Stimulated activated memory B cell treated with anti-CD40 and anti-IgM and Interleukin-4, amounts not matched to agents 10 μg/mL and 1 μg/mL and 100 μg/mL, for 72 hours (primary cell): ENCODE measurements at regions not wholly inside any gene's neighbourhood (a gene's known extent, or its start where the extent isn't known, plus 50 kb on each side); places are given as distances from the start of the nearest gene placed in this dataset.

Experiments
- ATAC-seq: fragments of 150-1000 bp; cut with Tn5 transposase; 2 replicates; pipeline ENCODE4 v1.10.0; 2021
- H3K27ac Mint-ChIP-seq: one replicate; pipeline ENCODE4 v1.8.0; 2022; ENCODE audit warnings: mild to moderate bottlenecking, mixed read lengths
- H3K27me3 Mint-ChIP-seq: one replicate; pipeline ENCODE4 v1.8.0; 2022; ENCODE audit warnings: mixed read lengths
- H3K36me3 Mint-ChIP-seq: one replicate; pipeline ENCODE4 v1.8.0; 2022; ENCODE audit warnings: mixed read lengths
- H3K4me1 Mint-ChIP-seq: one replicate; pipeline ENCODE4 v1.8.0; 2022; ENCODE audit warnings: mixed read lengths
- H3K4me3 Mint-ChIP-seq: one replicate; pipeline ENCODE4 v1.8.0; 2022; ENCODE audit warnings: mild to moderate bottlenecking, moderate library complexity, mixed read lengths
- H3K9me3 Mint-ChIP-seq: one replicate; pipeline ENCODE4 v1.8.0; 2022; ENCODE audit warnings: mixed read lengths

DNA sequence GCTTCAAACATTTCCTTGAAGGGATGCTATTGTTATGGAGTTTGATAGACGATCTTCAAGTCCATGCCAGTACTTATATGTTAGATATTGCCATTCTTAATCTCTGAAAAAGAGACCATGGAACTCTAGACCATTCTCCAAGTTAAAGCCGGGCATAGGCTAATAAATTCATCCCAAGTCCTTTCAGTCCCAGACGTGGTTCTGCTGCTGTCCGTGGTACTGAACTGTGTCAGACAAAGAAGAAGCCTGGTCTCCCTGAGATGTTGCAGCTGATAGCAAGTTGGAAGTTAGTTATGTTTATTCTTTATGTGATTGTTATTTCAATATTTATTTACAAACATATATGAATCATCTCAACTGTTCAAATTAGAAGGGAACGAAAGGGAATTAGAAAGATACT is 158.7 kb downstream of the NMUR2 start:
- Mint-ChIP-seq H3K4me3 (no peak overlapping the region), H3K9me3 (peaks cover 5% of the 10 kb centered on the region), H3K27ac (no peak overlapping the region), H3K27me3 (no peaks in the 10 kb centered on the region), H3K4me1 (no peaks in the 10 kb centered on the region), H3K36me3 (no peaks in the 10 kb centered on the region)
- no peak for ATAC-seq

DNA sequence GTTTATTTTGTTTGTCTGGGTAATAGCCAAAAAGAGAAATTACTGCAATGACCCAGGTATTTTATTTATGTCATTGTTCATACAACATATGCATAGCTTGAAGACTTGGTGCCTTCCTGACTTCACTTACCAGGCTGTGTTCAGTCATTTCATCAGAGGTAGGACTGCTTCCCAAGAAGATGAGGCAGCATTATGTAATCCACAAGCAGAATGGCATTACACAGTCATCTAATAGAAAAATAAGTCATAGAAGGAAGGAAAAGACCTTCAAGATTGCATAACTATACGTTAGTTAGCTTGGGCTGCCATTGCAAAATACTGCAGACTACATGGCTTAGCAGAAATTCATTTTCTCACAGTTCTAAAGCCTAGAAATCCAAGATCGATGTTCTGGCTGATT is 167.5 kb downstream of the NMUR2 start:
- Mint-ChIP-seq H3K36me3 (no peaks in the 10 kb centered on the region), H3K4me3 (no peak overlapping the region), H3K9me3 (peaks cover 3% of the 10 kb centered on the region), H3K4me1 (no peaks in the 10 kb centered on the region), H3K27me3 (no peaks in the 10 kb centered on the region), H3K27ac (no peak overlapping the region)
- no peak for ATAC-seq

DNA sequence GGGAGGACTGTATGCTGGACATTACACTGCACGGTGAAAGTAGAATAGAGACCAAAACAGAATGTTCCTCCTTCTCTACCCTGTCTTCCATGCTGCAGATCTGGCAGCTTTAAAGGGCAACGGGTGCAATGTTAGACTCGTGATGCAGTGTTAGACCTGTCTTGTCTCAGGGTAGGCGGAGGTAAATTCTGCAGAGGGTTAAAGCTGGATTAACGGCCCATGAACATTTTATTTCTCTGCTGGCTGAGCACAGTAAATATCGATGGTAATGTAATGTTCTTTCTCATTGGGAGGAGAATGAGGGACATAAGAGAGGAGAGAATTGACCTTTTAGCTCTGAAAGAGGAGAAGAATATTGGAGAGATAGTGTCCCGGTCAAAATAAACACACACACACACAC is 178.9 kb downstream of the NMUR2 start:
- Mint-ChIP-seq H3K27me3 (peaks cover 30% of the 10 kb centered on the region), H3K36me3 (no peaks in the 10 kb centered on the region), H3K9me3 (peaks cover 2% of the 10 kb centered on the region), H3K4me3 (no peak overlapping the region), H3K27ac (no peak overlapping the region), H3K4me1 (no peaks in the 10 kb centered on the region)
- no peak for ATAC-seq

DNA sequence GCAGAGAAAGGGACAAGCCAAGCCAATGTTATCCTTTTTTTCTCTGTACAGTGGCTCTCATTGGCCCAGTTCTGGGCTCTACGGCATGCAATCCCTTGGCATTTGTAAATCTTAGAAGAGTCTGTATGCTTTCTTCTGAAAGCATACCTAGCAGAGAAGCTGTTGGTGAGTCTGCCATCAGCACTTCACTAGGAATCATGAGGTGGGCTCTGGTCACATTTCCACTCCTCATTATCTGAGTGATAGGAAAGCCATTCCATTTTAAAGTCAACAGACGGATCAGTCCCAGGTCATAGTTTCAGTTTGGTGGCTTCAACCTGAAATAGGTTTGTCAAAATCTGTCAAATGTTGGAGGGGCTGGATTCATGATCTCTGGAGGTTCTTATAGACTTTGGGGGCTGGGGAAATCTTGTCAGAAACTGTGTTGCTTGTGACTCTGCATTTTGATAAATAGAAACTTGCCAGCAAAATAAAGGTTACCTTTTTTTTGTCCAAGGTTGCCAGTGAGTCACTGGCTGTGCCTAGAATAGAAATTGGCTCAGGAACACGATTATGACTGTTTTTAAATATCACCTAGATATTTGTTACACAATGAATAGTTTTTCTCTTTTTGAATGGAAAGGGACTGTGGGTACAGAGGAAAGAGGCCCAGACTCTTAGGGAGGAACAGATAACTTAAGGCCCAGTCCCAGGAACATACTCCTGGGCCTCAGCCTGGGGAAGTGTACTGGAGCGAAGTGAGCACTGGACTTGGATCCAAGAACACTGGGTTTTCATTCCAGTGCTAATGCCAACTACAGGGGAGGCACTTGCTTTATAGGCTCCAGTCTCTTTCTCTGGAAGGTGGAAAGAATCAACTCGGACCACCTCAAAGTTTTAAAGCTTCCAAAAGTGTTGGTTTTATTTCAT is 183.1 kb downstream of the NMUR2 start:
- no peak for ATAC-seq
- Mint-ChIP-seq H3K36me3 (no peaks in the 10 kb centered on the region), H3K4me1 (no peaks in the 10 kb centered on the region), H3K9me3 (peaks cover 2% of the 10 kb centered on the region), H3K27me3 (peaks cover 27% of the 10 kb centered on the region), H3K4me3 (no peak overlapping the region), H3K27ac (no peak overlapping the region)

DNA sequence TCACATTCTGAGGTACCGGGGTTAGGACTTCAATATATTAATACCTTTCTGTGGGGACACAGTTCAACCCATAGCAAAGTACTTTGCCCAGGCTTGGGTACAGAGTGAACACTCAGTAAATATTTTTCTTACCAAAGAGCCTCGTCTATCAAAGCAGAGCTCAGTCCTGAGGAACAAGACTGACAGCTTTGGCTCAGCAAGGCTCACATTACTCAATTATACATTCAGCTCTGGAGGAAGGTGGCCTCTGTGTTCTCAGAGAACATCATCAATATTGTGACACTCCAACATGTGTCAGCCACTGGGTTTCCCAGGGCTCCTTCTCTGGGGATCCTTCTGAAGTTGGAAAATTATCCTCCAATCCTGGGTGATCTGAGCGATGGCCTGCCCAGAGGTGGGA is 186.4 kb downstream of the NMUR2 start:
- Mint-ChIP-seq H3K4me3 (no peak overlapping the region), H3K9me3 (peaks cover 4% of the 10 kb centered on the region), H3K27ac (no peak overlapping the region), H3K36me3 (no peaks in the 10 kb centered on the region), H3K4me1 (no peaks in the 10 kb centered on the region), H3K27me3 (no peaks in the 10 kb centered on the region)
- no peak for ATAC-seq

DNA sequence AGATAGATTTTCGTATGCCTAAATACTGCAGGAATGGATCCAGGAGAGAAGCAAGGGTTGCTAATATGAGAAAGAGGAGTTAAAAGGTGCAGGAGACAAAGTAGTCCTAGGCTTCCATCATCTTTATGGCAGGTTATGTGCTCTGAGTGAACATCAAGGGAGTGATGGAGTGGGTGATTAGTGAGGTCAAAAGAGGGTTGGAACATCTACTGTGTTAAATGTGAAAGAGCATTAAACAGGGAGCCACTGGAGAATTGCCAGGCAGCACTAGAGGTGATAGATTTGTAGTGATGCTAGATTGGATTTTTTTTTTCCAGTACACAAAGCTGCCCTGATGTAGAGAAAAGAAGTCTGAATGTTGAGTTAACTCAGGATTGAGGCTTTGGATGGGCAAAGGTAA is 199.3 kb downstream of the NMUR2 start:
- H3K27ac Mint-ChIP-seq, result no peak overlapping the region
- no peak overlapping the region for H3K4me3 Mint-ChIP-seq
- H3K4me1 Mint-ChIP-seq, result no peaks in the 10 kb centered on the region
- H3K9me3 Mint-ChIP-seq, result no peaks in the 10 kb centered on the region
- H3K36me3 Mint-ChIP-seq, result no peaks in the 10 kb centered on the region
- no peak for ATAC-seq
- H3K27me3 Mint-ChIP-seq, result no peaks in the 10 kb centered on the region

DNA sequence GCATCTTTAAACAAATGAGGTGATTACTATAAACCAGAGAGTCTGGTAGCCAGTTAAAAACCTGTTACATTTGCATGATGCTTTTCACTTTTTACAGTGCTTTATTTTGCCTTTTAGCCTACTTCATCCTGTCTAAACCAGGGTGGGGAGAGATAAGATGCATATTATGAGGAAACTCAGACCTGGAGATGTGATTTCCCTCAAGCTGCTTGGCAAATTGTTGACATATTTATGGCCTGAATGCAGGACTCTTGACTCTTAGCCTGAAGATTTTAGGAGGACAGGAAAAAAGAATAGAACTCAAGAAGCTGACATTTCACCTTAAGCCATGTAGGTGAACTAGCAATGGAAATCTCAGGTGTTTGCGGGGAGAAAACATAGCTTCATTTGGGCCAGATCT is 202.8 kb downstream of the NMUR2 start:
- Mint-ChIP-seq H3K4me3 (no peak overlapping the region), H3K27me3 (peaks cover 22% of the 10 kb centered on the region), H3K36me3 (no peaks in the 10 kb centered on the region), H3K4me1 (no peaks in the 10 kb centered on the region), H3K9me3 (no peaks in the 10 kb centered on the region), H3K27ac (no peak overlapping the region)
- no peak for ATAC-seq

DNA sequence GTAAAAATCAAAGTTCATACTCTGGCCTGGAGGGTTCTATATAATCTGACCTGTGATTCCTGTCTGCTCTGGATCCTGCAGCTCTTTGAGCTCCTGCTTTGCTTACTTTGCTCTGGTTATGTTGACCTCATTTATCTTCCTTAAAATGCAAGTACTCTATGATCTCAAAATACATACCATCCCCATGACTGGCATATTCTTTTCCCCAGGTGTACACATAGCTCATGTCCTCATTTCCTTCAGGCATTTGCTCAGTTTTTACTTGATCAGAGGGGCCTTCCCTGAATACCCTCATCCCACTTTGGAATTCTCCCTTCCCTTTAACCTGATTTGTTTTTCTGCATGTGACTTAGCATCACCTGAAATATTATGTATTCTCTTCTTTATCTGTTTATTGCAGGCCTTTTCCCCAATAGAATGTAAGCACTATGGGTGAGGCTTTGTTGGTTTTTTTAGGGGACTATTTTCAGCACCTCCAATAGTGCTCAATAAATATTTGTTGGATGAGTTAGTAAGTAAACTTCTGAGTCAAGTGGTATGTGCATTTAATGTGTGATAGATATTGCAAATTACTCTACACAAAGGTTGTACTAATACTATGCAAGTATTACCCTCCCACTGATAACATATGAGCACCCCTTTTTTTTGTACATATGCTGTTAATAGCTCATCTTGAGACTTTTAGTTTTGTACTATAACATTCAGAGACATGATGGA is 211.5 kb downstream of the NMUR2 start:
- peaks cover 20% of the 10 kb centered on the region for H3K27me3 Mint-ChIP-seq
- no peak for ATAC-seq
- H3K4me3 Mint-ChIP-seq, result no peak overlapping the region
- H3K9me3 Mint-ChIP-seq, result peaks cover 8% of the 10 kb centered on the region
- H3K36me3 Mint-ChIP-seq, result no peaks in the 10 kb centered on the region
- no peaks in the 10 kb centered on the region for H3K4me1 Mint-ChIP-seq
- no peak overlapping the region for H3K27ac Mint-ChIP-seq

DNA sequence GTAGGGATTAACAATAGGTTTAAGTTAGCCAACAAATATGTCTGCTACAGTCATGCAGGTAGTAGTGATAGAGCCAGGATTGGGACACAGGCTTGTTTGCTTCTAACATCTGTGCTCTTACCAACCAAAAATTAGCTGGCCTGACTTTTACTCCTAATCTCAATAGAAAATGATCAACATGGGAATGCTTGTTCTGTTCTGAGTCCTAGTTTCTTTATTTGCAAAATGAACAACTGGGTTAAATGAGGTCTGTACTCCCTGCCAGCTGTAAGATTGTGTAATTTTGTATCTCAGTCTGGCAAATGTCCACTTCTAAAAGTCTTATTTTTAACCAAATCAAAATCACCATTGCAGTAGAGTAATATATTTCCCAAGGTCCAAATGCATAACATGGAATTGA is 216.8 kb downstream of the NMUR2 start:
- Mint-ChIP-seq H3K27ac (no peak overlapping the region), H3K27me3 (peaks cover 17% of the 10 kb centered on the region), H3K9me3 (peaks cover 8% of the 10 kb centered on the region), H3K4me1 (no peaks in the 10 kb centered on the region), H3K36me3 (no peaks in the 10 kb centered on the region), H3K4me3 (no peak overlapping the region)
- no peak for ATAC-seq

DNA sequence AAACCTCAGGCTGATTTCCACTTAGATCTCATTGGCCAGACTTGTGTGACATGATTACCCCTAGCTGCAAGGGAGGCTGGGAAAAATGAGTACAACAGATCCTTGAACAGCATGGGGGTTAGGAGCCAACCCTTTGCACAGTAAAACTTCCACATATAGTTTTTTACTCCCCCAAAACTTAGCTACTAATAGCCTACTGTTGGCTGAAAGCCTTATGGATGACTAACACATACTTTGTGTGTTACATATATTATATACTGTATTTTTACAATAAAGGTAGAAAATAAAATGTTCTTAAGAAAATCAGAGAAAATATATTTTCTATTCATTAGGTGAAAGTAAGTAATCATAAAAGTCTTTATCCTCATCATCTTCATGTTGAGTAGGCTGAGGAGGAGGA is 217.4 kb downstream of the NMUR2 start:
- H3K27me3 Mint-ChIP-seq, result peaks cover 16% of the 10 kb centered on the region
- H3K4me3 Mint-ChIP-seq, result no peak overlapping the region
- no peak overlapping the region for H3K27ac Mint-ChIP-seq
- peaks cover 3% of the 10 kb centered on the region for H3K9me3 Mint-ChIP-seq
- ATAC-seq, result no peak
- H3K4me1 Mint-ChIP-seq, result no peaks in the 10 kb centered on the region
- no peaks in the 10 kb centered on the region for H3K36me3 Mint-ChIP-seq

DNA sequence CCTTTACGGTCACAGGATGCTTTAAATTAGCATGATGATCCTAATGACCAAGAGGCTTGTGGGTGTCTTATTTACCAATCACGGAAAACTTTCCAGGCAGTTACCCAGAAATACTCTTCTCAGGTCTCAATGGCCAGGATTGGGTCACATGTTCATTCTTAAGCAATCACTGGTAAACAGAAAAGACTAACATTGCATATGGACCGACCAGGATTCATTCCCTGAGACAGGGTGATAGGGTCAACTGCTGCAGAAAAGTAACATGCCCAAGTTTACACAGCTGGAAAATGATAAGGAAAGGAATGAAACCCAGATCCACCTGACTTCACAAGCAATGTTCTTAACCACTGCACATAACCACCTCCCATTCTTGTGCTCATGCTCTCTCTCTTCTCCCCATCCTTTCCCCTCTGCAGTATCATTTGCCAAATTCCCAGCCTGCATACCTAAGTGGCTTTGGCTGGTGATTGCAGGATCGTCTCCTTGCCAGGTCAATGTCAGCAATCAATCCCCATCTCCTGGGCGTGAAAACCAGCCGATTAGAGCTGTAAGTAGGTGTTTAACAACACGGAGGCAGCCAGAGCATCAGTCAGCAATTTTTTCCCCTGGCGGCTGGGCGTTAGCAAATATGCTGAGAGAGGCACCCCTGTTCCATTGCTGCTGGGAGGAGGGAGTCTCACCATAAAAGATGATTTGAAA is 219.4 kb downstream of the NMUR2 start:
- Mint-ChIP-seq H3K36me3 (no peaks in the 10 kb centered on the region), H3K4me1 (no peaks in the 10 kb centered on the region), H3K27me3 (peaks cover 16% of the 10 kb centered on the region), H3K4me3 (no peak overlapping the region), H3K9me3 (peaks cover 9% of the 10 kb centered on the region), H3K27ac (no peak overlapping the region)
- no peak for ATAC-seq

DNA sequence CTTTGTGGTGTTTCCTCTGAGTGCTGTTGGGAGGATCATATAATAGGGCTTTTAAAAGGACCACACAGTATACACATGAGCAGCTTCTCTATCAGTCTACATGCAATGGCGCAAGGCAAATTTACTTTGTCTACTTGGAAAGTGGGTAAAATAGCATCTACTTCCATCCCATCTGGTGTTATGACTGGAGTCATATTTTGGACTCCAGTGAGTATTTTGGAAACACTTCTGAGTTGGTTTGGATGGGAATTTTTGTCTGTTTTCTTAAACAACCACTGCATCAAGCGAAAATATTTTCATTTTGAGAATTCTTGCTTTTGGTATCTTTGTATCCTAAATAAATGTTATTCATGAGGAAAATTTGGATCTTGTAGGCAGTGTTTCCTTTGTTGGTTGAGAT is 220.8 kb downstream of the NMUR2 start:
- H3K9me3 Mint-ChIP-seq, result peaks cover 11% of the 10 kb centered on the region
- no peak overlapping the region for H3K27ac Mint-ChIP-seq
- peaks cover 16% of the 10 kb centered on the region for H3K27me3 Mint-ChIP-seq
- H3K4me3 Mint-ChIP-seq, result no peak overlapping the region
- no peaks in the 10 kb centered on the region for H3K4me1 Mint-ChIP-seq
- H3K36me3 Mint-ChIP-seq, result no peaks in the 10 kb centered on the region
- no peak for ATAC-seq

DNA sequence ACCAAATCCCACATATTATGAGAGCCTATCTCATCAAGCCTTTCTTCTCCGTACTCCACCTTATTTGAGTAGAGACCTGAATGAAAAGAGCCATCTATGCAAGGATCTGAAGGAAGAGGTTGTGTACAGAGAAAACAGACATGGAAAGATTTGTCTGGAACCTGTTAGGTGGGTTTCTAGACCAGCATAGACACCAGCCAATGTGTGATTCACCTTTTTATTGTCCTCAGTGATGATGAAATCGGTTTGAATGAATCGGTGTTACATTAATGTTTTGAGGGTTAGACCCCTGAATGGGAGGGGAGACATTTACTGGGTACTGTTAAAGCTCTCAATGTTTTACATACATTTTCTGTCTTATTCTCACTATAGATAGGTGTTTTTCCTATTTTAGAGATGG is 223.6 kb downstream of the NMUR2 start:
- Mint-ChIP-seq H3K9me3 (peaks cover 11% of the 10 kb centered on the region), H3K4me3 (no peak overlapping the region), H3K27ac (no peak overlapping the region), H3K36me3 (no peaks in the 10 kb centered on the region), H3K27me3 (peaks cover 16% of the 10 kb centered on the region), H3K4me1 (no peaks in the 10 kb centered on the region)
- no peak for ATAC-seq

DNA sequence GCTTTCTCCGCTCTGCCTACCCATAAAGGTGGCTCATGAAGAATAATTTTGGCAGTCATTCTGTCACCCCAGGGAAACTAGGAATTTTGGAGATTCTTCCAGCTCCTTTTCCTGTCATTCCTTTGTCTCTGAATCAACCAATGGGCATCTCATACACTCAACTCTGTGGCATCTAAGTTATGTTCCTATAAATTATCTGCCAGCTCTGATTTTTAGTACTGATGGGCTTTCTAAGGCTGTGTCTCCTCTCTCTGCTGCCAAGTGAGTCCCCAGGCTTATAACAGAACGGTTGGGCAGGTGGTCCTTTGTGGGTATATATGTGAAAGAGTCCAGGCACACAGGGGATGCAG is 226.8 kb downstream of the NMUR2 start:
- H3K9me3 Mint-ChIP-seq, result peaks cover 14% of the 10 kb centered on the region
- no peak overlapping the region for H3K4me3 Mint-ChIP-seq
- no peaks in the 10 kb centered on the region for H3K4me1 Mint-ChIP-seq
- H3K27me3 Mint-ChIP-seq, result peaks cover 23% of the 10 kb centered on the region
- H3K36me3 Mint-ChIP-seq, result no peaks in the 10 kb centered on the region
- no peak for ATAC-seq
- no peak overlapping the region for H3K27ac Mint-ChIP-seq

DNA sequence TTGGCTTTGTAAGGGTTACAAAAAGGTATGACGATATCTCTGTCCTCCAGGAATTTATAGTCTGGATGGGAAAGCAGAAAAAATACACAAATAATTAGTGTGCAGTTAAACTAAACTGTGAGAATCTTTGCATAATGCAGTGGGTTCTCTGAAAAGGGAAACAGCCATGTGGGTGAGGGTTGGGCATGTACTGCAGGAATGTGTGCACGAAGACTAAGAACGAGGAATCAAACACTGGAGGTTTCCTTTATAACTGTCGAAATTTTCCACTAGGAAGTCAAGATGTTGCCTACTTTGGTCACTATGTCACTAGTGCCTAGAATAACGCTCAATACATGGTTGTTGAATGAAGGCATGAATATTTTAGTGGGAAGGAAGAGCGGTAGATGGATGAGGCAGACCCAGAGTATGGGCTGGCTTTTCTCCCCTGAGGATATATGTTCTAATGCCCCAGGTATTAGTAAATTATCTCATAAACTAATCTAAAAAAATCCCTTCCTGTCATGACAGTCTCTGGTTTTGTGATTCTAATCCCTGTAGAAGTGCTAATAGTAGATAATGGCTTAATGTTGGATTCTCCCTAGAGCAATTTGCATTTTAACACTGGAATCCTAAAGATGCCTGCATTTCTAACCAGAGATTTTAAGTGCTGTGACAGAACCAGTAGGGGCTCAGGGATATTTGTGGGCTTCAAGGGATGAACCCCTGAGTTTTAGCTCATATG is 227.3 kb downstream of the NMUR2 start:
- Mint-ChIP-seq H3K9me3 (peaks cover 14% of the 10 kb centered on the region), H3K4me1 (no peaks in the 10 kb centered on the region), H3K4me3 (no peak overlapping the region), H3K27me3 (peaks cover 19% of the 10 kb centered on the region), H3K27ac (no peak overlapping the region), H3K36me3 (no peaks in the 10 kb centered on the region)
- ATAC-seq, result no peak
